NCI-H1930 (cell line): ENCODE measurements at regions not wholly inside any gene's neighbourhood (a gene's known extent, or its start where the extent isn't known, plus 50 kb on each side); places are given as distances from the start of the nearest gene placed in this dataset.
A peak's percentile ranks its signal among the peaks of the same experiment; 100 is the strongest.
"Not testable (repeated sequence)": the region's sequence is repeated elsewhere in the genome, so short reads cannot be mapped to it uniquely, and the experiment has no call there.

ENCODE experiments used
- DNase-seq, 2 experiments: peaks; one replicate each; lab custom pipeline; 2025; lab: John Stamatoyannopoulos, UW

DNA sequence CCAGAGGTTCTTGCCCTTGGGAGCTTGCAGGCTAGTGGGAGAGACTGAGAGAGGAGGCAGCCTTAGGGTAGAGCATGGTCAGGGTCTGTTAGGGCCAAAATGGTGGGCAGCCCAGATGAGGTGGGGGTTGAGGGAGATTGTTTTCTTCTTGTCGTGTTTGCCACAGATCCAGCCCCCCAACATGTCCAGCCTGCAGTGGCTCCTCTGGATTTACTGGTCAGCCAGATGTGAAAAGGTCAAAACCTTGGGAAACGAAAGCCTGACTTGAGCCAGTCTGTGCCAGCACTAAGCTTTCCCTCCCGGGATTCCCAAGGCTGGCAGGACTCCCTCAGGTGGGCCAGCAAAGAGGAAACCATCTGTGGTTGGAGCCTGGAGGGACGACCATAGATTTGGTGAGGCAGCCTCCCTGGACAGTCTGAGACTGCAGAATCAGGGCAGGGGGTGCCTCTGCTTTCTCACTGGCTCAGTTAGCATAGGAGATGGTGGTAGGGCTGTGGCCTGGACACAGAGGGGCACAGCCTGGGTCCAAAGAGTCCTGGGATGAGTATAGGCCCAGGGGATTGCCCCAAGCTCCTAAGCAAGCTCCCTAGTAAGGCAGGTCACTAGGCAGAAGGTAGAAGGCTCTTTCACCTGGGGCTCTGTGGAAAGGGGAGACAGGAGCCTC lies 51.2 kb upstream of the PRR23C start:
- no peak for DNase-seq

DNA sequence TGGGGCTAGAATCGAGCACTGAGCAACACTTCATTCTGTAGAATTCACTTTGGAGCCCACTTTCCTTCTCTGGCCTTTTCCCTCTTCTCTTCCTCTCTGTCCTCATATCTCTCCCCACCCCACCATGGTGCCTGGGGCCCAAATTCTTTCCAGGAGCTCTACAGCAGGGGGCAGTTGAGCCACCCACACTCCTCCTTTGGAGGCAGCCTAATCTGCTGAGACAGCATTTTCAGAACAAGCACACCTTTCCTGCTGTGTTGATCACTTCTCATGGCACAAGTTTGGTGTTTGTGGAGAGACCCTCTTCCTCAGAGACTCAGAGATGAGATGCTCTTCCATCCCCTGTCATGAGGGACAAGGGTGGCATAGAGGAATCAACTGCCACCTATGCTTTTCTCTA lies 52.0 kb upstream of the PRR23C start:
- DNase-seq, result no peak

DNA sequence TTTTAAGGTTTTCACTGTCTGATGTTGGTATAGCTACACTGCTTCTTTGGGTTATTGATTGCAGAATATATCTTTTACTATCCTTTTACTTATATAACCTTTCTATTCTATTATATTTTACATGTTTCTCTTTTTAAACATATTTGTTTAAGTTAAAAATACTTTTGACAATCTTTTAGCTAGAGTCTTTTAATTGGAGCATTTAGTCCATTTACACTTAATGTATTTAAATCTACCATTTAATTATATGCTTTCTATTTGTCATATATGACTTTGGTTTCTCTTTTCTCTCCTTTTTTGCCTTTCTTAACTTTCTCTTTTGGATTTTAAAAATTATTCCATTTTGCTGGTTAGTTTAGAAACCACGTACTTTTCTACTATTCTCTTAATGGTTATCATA lies 53.7 kb upstream of the PRR23C start:
- no peak for DNase-seq

DNA sequence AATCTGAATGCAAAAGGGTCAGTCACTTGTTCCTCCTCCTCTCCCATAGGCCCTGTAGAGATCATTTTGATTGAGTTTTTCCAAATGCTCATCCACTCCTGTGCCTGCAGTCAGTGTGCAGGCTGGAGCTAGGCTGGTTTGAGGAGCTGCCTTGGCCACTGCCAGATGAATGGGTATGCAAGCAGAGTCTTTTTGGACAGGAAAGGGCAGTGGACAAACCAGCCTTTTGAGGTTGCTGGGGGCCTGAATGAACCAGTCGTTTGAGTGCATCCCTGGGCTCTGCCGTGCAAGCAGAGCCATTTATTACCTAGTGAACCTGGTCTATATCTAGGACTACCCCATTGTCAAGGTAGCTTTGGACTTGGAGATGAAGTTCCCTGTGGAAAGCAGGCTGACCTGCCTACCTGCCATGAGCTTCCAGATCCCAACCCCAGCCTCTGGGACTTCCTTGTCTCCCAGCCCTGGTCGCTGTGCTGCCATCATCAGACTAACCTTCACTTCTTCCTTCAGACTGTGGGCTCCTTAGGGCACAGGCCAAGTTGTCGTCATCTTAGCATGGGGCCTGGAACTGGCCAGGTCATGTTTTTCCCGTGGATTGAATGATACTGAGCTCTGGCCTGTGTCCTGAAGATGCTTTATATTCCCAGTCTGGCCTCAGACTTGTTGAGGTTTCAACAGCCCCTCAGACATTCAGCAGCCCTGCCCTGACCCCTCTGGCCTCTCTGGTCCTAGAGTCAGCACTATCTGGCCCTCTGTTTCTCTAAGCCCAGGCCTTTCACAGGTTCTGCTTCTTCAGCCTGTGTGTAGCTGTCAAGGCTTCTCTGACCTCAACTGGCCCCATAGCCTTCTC lies 55.5 kb upstream of the PRR23C start:
- no peak for DNase-seq

DNA sequence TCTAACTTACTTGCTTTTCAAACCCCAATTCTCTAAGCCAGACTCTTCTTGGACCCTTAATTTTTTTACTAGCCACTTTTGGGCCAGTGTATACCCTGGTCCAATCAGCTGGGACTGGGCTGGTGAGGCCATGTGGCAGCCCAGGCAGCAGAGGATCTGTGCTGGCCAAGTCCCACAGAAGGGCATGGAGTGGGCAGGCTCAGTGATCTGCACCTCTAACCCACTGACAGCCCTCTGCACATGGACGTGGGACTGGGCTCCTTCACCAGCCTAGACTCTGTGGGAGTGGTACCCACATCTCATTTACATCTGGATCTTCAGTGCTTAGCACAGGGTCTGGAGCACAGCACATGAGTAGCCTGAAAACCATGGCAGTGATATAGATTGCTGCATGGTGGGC lies 56.1 kb upstream of the PRR23C start:
- no peak for DNase-seq

DNA sequence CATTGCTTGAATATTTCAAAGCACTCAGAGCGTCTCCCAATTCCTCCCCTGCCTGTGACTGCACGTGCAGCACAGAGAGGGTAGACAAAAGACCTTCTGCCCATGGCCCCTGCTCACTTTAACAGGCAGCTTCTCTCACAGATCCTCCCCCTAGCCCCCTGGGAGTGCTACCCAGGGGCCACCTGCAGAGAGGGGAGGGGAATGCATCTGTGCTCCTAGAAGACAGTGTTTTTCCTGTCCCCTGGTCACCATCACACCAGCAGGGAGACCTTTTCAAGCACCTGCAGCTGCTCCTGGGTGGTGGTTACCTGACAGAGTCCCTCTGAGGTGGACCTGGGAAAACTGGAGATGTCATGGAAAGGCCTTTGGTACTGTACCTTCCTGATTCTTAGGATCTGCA lies 56.7 kb upstream of the PRR23C start:
- no peak for DNase-seq

DNA sequence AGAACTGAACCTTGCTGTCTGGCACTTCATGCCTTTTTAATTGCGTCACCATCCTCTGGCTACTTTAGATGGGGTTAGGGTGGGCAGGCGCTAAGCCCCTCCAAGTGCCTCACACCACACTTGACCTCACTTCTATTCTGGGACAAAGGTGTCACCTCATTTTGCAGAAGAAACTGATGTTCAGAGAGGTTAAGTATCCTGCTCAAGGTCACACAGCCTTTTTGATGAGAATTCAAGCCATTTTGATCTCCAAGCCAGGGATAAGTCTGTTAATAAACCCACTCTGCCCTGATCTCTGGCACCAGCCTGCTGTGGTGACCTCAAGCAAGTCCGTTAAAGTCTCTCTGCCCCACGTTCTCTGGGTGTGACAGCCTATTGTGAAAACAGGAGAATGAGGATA lies 58.8 kb upstream of the PRR23C start:
- DNase-seq, result no peak

DNA sequence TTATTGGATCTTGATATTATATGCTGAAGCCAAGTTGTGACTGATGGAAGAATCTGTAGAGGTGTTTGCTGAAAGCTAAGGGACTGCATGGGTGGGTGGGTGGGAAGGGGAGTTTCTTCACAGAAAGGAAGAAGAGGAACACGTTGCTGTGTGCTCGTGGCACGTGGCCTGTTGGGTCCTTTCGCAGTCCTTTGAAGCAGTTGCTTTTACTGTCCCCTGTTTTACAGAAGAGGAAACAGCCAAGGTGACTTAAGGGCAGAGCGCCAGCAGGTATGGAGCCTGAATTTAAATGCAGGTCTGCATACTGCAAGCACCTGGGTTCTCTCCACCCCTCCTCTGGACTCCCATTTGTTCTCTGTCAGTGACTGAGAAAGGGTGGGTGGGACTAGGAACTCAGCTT lies 59.4 kb upstream of the PRR23C start:
- no peak for DNase-seq

DNA sequence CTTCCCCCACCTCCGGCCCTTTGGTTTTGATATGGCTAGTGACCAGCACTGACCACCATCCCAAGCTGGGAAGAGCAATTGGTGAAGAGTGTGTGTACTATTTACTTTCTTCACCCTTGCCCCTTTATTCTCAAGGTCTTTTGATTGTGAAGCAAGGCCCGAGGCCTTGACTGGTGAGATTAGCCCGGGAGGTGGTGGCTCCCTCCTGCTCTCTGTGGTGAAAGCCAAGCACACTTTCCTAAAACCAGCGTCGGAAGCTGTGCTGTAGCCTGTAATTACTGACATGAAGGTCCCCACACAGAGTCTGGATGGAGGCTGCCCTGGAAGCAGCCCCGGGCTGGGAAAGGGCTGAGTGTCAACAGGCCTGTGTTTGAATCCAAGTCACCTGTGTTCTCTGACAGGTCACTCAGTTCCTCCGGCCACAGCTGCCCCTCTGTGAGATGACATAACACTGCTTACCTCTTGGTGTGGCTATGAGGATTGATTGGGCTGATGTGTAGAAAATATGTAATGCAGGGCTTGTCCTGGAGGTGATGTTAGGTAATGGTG lies 60.5 kb upstream of the PRR23C start:
- DNase-seq, result no peak

DNA sequence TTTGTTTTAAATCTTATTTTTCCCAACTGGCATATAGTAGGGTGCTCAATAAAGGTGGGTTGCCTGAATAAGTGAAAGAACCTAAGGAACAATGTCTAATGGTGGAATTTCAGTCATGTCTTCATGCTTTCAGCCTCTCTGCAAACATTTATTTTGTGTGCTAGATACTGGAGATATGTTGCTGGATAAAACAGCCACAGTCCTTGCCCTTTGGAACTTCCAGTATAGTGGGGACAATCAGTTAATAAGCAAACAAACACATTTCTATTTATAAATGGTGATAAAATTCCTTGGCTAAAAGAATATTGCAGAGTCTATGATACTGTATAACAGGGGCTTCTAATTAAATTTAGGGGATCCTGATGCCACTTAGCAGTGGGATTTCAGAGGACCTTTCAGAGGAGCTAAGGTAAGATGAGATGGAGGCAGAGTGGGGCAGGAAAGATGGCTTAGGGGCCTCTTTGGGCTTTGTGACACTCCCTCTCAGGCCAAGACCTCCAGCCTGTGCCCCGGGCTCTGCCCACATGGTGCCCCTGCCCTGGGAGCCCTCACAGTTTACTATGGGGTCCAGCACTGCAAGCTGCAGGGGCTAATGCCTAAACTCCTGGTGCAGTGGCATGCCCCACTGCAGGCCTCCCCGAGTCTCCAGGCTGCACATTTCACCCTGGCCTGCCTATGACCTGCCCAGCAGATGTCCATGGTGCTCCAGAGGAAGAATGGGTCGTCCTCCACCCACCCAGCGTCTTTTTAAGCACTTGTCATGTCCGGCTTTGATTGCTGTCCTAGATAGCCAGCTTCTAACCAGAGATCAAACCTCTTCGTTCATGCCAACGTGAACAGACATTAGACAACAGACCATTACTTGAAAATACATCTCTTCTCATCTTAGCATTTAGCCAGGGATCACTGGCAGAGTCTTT lies 61.6 kb upstream of the PRR23C start:
- no peak for DNase-seq

DNA sequence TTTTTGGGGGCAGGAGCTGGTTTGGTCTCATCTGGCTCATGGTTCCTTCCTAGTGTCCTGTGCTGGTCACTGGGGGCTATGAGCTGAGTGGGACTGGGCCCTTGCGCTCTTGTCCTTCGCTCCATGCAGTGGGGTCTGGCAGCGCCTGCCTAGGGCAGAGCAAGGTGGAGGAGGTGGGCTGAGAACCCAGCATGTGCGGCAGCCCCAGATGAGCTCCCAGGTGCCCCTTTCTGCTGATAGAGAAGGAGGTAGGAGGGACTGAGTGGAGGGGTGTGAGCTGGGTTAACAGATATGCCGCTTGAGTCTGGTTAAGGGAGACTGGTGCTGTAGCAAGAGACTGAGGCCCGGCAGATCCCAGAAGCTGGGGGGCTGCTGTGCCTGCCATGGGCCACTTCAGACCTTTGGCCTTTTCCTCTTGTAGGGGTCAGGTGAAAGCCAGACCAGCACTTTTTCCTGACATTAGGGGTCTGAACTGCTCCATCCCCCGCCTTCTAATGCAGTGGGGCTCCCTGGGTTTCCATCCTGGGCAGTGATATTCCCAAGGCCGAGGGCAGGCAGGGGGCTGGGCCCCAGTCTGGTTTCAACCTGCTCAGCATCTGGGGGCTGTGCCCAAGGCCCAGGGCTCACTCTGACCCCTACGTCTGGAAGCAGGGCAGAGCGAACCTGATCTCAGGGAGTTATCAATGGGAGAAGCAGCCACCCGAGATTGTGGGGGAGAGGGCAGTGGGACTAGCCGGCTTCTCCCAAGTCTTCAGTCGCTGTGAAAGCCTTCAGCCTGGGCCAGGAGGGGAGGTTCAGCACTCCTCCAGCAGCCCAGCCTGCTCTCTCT lies 62.9 kb upstream of the PRR23C start:
- no peak for DNase-seq

DNA sequence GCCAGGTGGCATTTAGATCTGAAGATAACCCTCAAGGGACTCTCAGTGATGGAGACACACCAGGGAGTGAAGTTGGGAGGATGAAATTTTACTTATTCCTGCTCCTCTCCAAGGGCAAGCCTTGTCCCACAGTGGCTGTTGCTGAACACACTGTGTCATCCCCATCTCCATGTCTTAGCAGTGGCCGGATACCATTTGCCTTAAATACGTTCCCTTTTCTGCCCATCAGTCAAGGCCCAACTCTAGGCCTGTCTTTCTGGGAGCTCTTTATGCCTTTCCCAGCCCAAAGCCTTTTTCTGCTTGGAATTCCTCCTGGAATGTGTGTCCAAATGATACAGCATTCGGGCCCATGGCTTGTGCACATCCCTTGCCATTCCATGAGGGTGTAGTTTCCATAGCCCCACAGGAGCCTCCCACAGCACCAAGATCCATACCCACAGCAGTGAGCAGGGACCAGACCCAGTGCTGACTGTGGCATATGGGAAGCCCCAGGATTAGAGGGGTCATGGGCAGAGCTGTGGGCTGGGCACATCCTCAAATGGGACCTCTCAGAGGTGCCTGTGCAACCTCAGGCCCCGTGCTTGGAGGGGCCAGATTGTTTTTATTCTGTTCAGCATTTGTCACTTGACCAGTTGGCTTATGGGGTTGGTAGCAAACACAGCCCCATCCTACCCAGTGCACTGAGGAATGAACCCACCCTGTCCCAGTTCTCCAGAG lies 63.7 kb upstream of the PRR23C start:
- no peak for DNase-seq

DNA sequence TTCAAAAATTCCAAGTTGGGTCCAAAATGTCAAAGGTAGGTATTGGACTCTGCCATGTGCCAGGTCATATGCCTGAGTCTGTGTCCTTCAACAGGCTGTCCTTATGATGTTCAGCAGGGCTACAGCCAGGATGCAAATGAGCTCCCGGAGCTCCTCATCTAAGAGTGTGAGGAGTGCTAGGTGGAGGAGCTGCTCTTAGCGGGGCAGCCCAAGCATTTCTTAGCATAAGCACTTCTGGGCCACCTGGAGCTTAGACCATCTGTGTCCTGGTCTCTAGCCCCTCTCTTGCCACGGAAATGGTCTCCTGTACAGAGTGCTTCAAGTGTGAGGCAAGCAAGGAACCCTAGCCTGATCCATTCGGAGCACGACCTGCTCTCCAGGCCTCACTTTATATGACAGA lies 64.6 kb upstream of the PRR23C start:
- no peak for DNase-seq

DNA sequence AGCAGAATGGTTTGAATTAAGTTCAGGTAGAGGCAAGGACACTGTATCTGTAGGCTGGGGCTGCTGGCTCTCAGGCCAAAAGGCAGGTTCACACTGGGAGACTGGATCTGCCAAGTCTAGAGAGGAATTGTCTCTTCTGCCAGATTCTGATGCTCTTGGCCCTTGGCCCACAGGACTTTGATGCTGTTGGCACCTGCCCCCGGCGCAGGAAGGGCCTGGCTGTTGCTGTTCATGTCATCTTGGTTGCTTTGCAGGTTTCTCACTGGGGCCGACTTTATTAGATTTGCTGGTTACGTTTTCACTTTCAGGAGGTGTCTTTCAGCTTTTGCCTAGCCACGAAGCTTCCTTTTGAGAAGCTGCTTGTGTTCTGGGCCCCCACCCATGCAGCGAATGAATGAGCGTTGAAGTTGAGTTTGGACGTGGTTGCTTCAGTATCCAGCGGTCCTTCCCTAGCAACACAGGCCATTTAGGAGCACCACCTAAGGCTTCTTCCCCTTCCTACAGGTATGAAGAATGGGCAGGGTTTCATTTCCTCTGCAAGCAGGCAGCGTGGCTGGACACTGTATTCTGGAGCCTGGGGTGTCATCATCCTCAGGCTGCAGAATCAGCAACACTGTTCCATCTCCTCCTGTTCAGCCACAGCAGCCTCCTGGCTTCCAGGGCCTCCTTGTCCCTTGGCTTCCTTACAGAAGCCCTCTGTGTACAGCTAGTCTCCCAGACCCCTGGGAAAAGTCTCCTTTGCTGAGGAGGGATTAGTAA lies 65.6 kb upstream of the PRR23C start:
- no peak for DNase-seq

DNA sequence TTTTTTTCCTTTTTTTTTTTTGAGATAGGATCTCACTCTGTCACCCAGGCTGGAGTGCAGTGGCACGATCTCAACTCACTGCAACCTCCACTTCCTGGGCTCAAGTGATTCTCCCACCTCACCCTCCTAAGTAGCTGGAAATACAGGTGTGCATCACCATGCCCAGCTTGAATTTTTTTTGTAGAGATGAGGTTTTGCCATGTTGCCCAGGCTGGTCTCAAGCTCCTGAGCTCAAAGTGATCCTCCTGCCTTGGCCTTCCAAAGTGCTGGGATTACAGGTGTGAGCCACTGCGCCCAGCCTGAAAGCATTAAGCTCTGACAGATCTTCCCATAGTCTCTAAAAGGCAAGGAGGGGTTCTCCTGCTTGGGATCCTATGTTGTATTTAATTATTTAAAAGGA lies 66.2 kb upstream of the PRR23C start:
- not testable (repeated sequence) for DNase-seq

DNA sequence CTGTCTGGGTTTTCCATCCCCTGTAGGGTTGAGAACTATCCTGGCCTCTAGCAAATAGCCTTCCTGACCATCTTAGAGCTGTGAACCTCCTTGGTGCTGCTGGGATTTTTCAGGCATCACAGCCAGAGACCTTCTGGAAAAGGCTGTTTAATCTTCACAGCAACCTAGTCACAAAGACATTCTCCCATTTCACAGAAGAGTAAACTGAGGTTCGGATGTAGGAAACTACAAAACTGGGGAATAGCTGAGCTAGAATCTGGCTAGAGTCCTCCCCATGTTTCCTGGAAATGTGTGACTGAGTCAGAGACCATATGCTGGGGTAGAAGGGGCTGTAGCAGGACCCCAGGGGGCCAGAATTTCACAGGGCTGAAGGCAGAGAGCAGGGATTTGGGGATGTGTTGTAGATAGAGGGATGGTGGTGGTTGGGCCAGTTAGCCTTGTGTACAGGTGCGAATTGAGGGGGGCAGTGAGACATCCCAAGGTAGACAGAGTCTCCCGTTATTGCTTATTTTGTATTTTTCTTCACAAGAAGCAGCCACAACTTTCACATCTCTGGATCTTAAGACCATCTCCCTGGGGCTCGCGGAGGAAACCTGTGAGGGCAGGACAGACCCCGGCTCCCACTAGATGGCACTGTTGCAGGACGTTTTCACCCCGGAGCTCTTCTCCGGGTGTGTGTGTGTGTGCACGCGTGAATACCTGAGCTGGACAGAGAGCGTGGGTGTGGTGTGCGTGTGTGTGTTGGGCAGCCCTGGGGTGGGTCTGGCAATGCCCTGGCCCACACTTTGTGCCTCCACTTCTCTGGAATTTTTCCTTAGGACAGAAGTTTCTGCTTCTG lies 66.9 kb upstream of the PRR23C start:
- DNase-seq, result peak in 1 of 2 experiments; percentile 63

DNA sequence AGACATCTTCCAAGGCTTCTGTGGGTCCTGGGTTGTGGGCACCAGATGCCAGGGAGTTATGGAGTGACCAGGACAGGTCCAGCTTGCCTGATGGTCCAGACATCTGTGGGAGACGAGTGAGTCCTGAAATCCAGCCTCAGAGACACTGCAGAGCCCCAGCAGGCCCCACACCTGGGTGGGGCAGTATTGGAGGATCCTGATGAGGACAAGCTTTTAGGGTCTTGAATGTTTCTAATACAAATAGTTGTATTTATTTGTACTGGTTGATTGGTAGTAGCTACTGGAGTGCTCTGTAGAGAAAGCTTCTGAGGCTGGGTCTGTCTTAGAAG lies 67.5 kb upstream of the PRR23C start:
- no peak for DNase-seq

DNA sequence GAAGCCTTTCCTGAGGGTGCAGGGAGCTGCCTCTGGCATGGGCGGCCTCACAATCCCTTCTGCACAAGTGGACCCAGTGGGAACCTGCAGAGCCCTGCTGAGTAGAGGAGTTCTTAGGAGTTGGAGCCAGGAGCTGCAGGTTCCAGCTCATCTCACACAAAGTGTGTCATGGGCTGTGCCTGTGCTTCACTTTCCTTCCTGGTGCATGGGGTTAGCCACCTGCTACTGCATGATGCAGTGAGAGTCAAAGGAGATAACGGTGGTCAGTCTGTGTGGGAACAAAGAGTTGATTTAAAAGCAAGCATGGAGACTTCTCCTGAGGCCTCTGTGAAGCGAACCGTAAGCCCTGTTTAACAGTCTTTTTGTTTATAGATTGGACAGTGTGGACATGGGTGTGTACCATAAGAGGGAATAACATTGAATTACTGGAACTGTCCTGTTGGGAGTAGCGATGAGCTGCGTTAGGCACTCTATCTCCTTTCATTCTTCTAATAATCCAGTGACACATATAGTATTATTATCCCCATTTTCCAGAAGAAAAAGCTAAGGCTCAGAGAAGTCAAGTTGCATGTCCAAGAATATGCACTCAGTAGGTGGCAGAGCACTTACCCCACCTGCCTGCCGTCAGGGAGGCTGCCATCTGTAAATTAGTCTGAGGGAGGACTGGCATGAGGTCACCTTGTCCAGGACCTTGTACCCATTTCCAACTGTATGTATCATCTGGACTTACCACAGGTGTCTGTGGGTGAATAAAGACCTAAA lies 68.7 kb upstream of the PRR23C start:
- DNase-seq, result no peak
